Tibial artery (tissue), 4 donors: ENCODE measurements at regions not wholly inside any gene's neighbourhood (a gene's known extent, or its start where the extent isn't known, plus 50 kb on each side); places are given as distances from the start of the nearest gene placed in this dataset.
A peak's percentile ranks its signal among the peaks of the same experiment; 100 is the strongest.

Experiments
- DNase-seq, 2 donors: peaks; one replicate each; pipeline ENCODE4 v3.0.0-alpha.2; 2019
- H3K27ac ChIP-seq, 2 donors: fragments of 200-600 bp; sonication (generic) in 1 of 2; 1 replicate in 1 of 2; 2 replicates in 1 of 2; pipeline ENCODE4 v1.5.1; 2018 to 2019; ENCODE audit warnings: mild to moderate bottlenecking in 1 of 2
- H3K27me3 ChIP-seq, 2 donors: fragments of 200-600 bp; sonication (generic) in 1 of 2; one replicate each; pipeline versions ENCODE4 v1.5.1 to v1.6.0; 2016 to 2019
- H3K36me3 ChIP-seq, 3 donors: fragments of 200-600 bp; sonication (generic) in 2 of 3; one replicate each; pipeline ENCODE4 v1.5.1; 2016 to 2019; ENCODE audit warnings: mild to moderate bottlenecking in 2 of 3
- H3K4me1 ChIP-seq, 4 donors: fragments of 200-600 bp; sonication (generic) in 2 of 4; 1 replicate in 3 of 4; 2 replicates in 1 of 4; pipeline ENCODE4 v1.5.1; 2016 to 2019
- H3K4me3 ChIP-seq, 2 donors: fragments of 200-600 bp; sonication (generic) in 1 of 2; 1 replicate in 1 of 2; 2 replicates in 1 of 2; pipeline ENCODE4 v1.5.1; 2018 to 2019; ENCODE audit warnings: mild to moderate bottlenecking in 2 of 2
- H3K9me3 ChIP-seq, 3 donors: fragments of 200-600 bp; sonication (generic) in 1 of 3; one replicate each; pipeline ENCODE4 v1.5.1; 2016 to 2019
- CTCF ChIP-seq, 2 experiments: fragments of 200-600 bp in 1 of 2; fragments of 450-650 bp in 1 of 2; IDR thresholded peaks; one replicate each; pipeline ENCODE4 v1.5.1; 2017 to 2019; ENCODE audit warnings: antibody characterized with exemption in 2 of 2, mild to moderate bottlenecking in 1 of 2, moderate library complexity in 1 of 2
- intact Hi-C: fragments of 100-400 bp; cut with DNase I; formaldehyde crosslinking; loops from one replicate; pipeline ENCODE4 v1.15.0; 2023; ENCODE audit warnings: low total_unique reads

DNA sequence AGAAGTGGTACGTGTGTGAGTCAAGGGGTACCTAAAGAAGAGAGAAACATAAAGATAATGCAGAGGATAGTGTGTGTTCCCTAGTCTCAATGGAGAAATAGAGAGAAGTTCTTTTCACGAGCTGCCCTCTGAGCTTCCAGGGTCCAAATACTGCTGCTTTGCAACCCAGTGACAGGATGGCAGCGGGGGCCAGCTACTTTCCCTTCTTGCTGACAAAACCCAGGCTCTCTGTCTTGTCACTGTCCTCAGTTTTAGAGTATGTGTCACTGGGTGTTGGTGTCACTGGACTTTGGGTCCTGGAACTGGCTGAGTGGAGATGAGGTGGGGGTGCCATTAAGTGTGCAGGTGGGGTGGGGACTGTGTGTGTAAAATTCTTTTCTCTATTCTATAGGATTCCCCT, 265.6 kb downstream of the CDC5L start:
- H3K27me3 ChIP-seq, result peaks cover 0 to 10% of the 10 kb centered on the region in 2 donors
- no peaks in the 10 kb centered on the region for H3K9me3 ChIP-seq
- DNase-seq, result no peak
- H3K36me3 ChIP-seq, result no peaks in the 10 kb centered on the region
- no peak overlapping the region for H3K27ac ChIP-seq
- intact Hi-C loops, result loop anchor here (10.0 kb wide), 1 partner anchor 1272 kb away; no protein-coding TSS in a partner anchor
- peaks cover 0 to 26% (median 10%) of the 10 kb centered on the region in 4 donors for H3K4me1 ChIP-seq
- no peak overlapping the region for H3K4me3 ChIP-seq
- no peak for TF ChIP-seq CTCF (IDR thresholded peaks at IDR 0.05)

DNA sequence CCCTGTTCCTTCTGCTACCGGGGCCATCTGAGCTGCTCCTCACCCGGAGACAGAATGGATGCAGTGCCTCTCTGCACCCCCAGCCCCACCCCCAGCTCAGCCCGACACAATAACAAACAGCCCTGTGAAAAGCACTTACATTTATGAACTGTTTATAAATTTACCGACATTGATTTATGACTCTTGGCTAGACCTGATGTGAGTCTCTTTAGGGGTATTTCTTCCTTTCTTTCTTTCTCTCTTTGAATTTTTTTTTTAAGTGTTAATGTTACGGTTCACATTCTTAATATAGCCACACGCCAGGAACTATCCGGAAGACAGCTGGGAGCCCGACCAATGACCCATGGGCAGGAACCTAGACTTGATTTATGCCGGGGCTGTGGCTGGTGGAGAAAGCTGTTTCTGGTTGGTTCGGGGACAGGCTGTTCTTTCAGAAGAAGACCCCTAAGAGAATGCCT, 266.3 kb downstream of the CDC5L start:
- H3K9me3 ChIP-seq, result no peaks in the 10 kb centered on the region
- intact Hi-C loops, result loop anchor here (10.0 kb wide), 1 partner anchor 1271 kb away; no protein-coding TSS in a partner anchor
- no peak overlapping the region for H3K4me3 ChIP-seq
- no peaks in the 10 kb centered on the region for H3K36me3 ChIP-seq
- no peak overlapping the region for H3K27ac ChIP-seq
- DNase-seq, result no peak
- H3K27me3 ChIP-seq, result peaks cover 0 to 10% of the 10 kb centered on the region in 2 donors
- peaks cover 0 to 26% (median 10%) of the 10 kb centered on the region in 4 donors for H3K4me1 ChIP-seq
- TF ChIP-seq CTCF (IDR thresholded peaks at IDR 0.05), result no peak

- Histone ChIP-seq H3K4me1 (peaks cover 0 to 21% (median 10%) of the 10 kb centered on the region in 4 donors), H3K9me3 (no peaks in the 10 kb centered on the region), H3K4me3 (no peak overlapping the region), H3K27ac (peak overlapping the region in 1 of 2 donors; percentile 23), H3K27me3 (peaks cover 0 to 10% of the 10 kb centered on the region in 2 donors), H3K36me3 (no peaks in the 10 kb centered on the region)
- peak; percentile 89 to 94 for DNase-seq
- intact Hi-C loops, result loop anchor here (5.0 to 10.0 kb wide), 3 partner anchors 173 to 1269 kb away; no protein-coding TSS in a partner anchor
- peak; percentile 88 to 90 for TF ChIP-seq CTCF (IDR thresholded peaks at IDR 0.05)
Measured at GRCh38 chr6:44655412-44656342, 268.2 kb downstream of the CDC5L start.

- H3K27me3 ChIP-seq, result peaks cover 0 to 10% of the 10 kb centered on the region in 2 donors
- no peak for TF ChIP-seq CTCF (IDR thresholded peaks at IDR 0.05)
- no peaks in the 10 kb centered on the region for H3K9me3 ChIP-seq
- H3K27ac ChIP-seq, result no peak overlapping the region
- intact Hi-C loops, result loop anchor here (5.0 to 10.0 kb wide), 3 partner anchors 174 to 1268 kb away; no protein-coding TSS in a partner anchor
- H3K36me3 ChIP-seq, result no peaks in the 10 kb centered on the region
- H3K4me3 ChIP-seq, result no peak overlapping the region
- no peak for DNase-seq
- H3K4me1 ChIP-seq, result peaks cover 0 to 21% (median 10%) of the 10 kb centered on the region in 4 donors
Measured at GRCh38 chr6:44656691-44657090, 269.2 kb downstream of the CDC5L start.

DNA sequence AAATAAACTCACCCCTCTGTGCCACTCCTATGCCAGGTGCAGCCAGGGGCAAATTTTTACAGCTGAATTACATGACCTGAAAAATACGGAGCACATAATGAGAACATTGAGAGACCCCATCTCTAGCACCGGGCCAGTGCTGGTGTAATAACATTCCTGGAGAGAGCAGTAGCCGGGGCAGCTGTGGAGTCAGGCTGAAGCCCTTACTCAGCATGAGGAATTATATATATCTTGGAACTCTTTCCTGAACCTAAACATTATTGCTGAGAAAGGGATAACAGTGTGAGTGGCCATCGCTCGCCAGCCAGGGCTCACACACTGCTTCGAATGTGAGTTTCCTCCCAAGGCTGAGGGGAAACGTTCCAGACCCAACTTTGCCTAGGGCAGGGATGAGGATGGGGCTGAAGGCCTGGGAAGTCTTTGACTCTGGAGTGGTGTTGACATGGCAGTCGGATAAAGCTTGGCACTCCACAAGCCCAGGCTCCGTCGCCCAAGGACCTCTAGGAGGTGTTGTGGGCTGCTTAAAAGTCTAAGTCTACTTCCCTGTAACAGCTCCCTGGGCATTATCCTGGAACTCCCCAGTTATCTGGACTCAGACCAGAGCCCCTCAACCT, 269.8 kb downstream of the CDC5L start:
- DNase-seq, result no peak
- Histone ChIP-seq H3K36me3 (no peaks in the 10 kb centered on the region), H3K27me3 (peaks cover 0 to 10% of the 10 kb centered on the region in 2 donors), H3K4me1 (peaks cover 0 to 21% (median 10%) of the 10 kb centered on the region in 4 donors), H3K9me3 (no peaks in the 10 kb centered on the region), H3K27ac (no peak overlapping the region), H3K4me3 (no peak overlapping the region)
- no peak for TF ChIP-seq CTCF (IDR thresholded peaks at IDR 0.05)
- intact Hi-C loops, result loop anchor here (5.0 to 10.0 kb wide), 3 partner anchors 175 to 1267 kb away; no protein-coding TSS in a partner anchor
